Stimulated activated CD8-positive, alpha-beta memory T cell treated with anti-CD3 and anti-CD28 coated beads, Interleukin-4, amount 100 ng/mL, for 1 hour (primary cell): ENCODE measurements at regions not wholly inside any gene's neighbourhood (a gene's known extent, or its start where the extent isn't known, plus 50 kb on each side); places are given as distances from the start of the nearest gene placed in this dataset.
"Not testable (repeated sequence)": the region's sequence is repeated elsewhere in the genome, so short reads cannot be mapped to it uniquely, and the experiment has no call there.

Experiments used
- DNase-seq, 2 donors: peaks; one replicate each; pipeline ENCODE4 v3.0.0-alpha.2; 2020; ENCODE audit warnings: low read depth in 2 of 2, low spot score in 1 of 2

- DNase-seq = no peak
Observed at GRCh38 chr15:95169541-95170459, 938.4 kb downstream of the MCTP2 start.

GRCh38 chr15:95170561-95171380, 939.4 kb downstream of the MCTP2 start:
- DNase-seq = no peak

GRCh38 chr15:95171564-95171963, 940.2 kb downstream of the MCTP2 start:
- no peak for DNase-seq

- no peak for DNase-seq
Observed at GRCh38 chr15:95174301-95175259, 943.2 kb downstream of the MCTP2 start.

- no peak for DNase-seq
Observed at GRCh38 chr15:95175914-95176658, 944.7 kb downstream of the MCTP2 start.

DNA sequence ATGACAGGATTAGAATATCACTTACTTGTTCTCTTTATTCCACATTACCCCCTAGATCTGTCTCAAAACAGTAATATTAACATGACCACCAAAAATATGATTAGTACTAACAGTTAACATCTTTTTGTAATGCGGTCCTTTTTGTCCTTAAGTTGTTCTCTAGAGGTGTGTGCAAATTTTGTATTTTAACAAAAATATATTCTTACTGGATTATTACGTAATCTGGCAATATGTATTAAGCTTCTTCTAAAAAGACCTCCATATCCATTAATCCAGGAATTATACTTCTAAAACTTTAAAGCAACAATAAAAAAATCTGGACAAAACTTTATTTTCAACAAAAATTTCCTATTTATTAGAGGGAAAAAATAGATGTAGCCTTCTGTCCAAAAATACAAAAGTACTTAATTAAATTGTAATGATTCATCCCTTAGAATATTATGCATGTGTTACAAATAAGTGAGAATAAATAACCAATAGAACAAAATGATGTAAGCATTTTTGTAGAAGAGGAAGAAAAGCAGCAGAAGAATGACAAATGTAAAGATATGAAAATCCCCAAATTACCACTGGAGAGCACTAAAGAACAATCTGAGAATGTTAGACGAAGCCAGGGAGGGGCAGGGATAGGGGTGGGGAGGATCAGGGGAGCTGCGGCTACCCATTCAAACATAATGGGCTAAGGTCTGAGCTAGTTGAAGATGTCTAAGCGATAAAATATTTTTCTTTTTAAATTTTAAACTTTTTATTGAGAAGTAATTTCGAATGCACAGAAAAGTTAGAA, 945.6 kb downstream of the MCTP2 start:
- DNase-seq = no peak

DNA sequence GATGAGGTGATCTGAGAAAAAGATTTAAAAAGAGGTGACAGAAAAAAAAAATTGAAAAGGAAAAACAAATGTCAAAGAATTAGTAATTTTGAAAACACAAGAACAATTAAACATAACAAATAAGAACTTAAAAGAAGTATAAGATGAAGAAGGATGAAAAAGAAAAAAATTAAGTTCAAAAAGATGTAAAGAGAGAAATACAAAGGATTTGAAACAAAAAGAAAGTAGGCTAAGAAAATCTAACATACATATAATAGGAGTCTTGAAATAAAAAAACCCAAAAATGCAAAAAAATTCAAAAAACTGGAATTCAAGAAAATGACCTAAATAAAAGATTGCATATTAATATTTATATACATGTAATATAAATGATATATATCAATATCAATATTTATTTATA, 949.2 kb downstream of the MCTP2 start:
- DNase-seq = no peak

- DNase-seq = no peak
Observed at GRCh38 chr15:95182091-95182490, 950.7 kb downstream of the MCTP2 start.

DNA sequence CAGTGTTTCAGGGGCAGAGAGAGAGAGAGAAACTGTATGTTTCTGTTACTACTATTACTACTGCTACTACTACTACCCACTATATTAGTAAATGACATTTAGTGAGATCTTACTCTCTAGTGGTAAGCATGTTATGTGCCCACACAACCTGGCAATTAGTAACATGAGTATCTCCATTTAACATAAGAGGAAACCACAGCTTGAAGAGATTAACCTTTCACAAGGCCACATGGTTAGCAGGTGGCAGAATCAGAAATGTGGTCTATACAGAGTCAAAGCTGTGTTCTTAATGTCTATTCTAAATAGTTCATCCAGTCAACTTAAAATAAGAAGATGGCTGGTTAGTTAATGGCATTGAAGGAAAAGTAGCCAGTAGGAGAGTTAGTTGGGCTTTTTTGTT, 961.6 kb downstream of the MCTP2 start:
- no peak for DNase-seq

DNA sequence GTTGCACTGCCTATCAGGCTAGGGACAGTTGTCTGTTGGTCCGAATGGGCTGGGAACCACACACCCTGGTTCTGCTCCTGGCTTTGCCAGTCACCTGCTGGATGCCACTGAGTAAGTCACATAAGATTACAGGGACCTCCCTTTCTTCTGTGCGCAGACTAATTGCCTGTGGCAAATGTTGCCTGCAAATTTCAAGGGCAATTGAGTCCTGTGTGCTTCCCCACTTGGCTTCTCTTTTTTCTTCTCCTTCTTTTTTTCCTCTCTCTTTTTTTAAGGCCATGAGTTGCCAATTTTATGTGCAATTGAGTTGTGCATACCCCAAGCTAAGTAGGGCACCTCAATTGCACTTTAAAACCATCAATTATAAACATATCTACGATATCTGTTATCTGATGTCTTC, 963.4 kb downstream of the MCTP2 start:
- DNase-seq = no peak

DNA sequence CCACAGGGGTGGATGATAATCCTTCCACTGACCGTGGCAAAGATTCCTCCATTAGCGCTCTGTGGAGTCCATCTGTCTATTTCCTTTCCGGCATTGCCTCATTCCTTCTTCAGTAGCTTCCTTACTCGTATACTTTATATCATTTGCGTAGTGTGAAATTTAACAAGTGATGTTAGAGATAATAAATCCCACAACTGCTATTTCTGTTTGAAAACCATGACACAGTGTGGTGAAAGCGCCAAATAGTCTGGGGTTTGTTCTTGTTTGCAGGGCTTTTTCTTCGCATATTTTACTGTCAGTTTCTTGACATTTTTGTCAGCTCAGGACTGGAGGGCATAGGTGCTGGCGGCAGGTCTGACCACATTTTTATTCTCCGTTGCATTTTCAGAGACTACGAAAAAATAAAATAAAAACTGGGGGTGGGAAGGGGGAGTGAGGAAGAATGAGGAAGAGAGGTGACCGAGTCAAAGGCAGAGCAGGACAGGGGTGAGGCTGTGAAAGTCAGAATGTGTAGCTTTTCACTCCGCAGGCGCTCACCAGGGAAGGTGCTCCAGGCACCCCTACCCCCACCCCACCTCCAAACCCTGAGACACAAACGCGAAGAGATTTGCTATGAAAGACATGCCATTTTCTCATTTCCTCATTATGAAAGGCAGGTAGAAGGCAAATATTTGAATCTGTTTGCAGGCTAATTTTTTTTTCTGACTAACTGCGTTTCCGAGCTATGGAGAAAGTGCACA, 965.0 kb downstream of the MCTP2 start:
- no peak for DNase-seq

DNA sequence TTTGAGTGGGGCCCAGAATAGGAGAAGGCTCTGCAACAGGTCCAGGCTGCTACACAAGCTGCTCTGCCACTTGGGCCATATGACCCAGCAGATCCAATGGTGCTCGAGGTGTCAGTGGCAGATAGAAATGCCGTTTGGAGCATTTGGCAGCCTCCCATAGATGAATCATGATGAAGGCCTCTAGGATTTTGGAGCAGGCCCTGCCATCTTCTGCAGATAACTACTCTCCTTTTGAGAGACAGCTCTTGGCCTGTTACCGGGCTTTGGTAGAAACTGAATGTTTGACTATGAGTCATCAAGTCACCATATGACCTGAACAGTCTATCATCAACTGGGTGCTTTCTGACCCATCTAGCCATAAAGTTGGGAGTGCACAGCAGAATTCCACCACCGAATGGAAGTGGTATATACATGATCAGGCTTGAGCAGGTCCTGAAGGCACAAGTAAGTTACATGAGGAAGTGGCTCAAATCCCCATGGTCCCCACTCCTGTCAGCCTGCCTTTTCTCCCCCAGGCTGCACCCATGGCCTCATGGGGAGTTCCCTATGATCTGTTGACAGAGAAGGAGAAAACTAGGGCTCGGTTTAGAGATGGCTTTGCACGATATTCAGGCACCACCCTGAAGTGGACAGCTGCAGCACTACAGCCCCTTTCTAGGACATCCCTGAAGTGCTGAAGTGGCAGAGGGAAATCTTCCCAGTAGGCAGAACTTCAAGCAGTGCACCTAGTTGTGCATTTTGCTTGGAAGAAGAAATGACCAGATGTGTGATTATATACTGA, 971.4 kb downstream of the MCTP2 start:
- DNase-seq = no peak

GRCh38 chr15:95205077-95205476, 973.7 kb downstream of the MCTP2 start:
- DNase-seq = no peak

DNA sequence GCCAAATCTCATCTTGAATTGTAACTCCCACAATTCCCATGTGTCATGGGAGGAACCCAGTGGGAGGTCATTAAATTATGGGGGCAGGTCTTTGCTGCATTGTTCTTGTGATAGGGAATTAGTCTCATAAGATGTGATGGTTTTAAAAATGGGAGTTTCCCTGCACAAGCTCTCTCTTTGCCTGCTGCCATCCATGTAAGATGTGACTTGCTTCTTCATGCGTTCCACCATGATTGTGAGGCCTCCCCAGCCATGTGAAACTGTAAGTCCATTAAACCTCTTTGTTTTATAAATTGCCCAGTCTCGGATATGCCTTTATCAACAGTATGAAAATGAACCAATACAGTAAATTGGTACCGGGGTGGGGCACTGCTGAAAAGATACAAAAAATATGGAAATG, 974.5 kb downstream of the MCTP2 start:
- not testable (repeated sequence) for DNase-seq

- no peak for DNase-seq
Observed at GRCh38 chr15:95208071-95208470, 976.7 kb downstream of the MCTP2 start.

- no peak for DNase-seq
Observed at GRCh38 chr15:95208988-95209387, 977.6 kb downstream of the MCTP2 start.

- DNase-seq = no peak
Observed at GRCh38 chr15:95210436-95210981, 979.1 kb downstream of the MCTP2 start.

- DNase-seq = no peak
Observed at GRCh38 chr15:95215017-95215416, 983.7 kb downstream of the MCTP2 start.
